H1 (cell line): ENCODE measurements at regions not wholly inside any gene's neighbourhood (a gene's known extent, or its start where the extent isn't known, plus 50 kb on each side); places are given as distances from the start of the nearest gene placed in this dataset.
A peak's percentile ranks its signal among the peaks of the same experiment; 100 is the strongest.

Source experiments
- CTCF ChIA-PET: fragments of 300-600 bp; sonication (Branson Sonifier 250); formaldehyde crosslinking; loops from one replicate; lab custom pipeline; 2021; ENCODE audit not compliant: partially characterized antibody; lab: Charles Lee
- POLR2A ChIA-PET: fragments of 300-600 bp; sonication (Branson Sonifier 250); formaldehyde crosslinking; loops from one replicate; lab custom pipeline; 2021; ENCODE audit warnings: inconsistent platforms; ENCODE audit not compliant: partially characterized antibody; lab: Charles Lee
- DNase-seq, 2 experiments: peaks; one replicate each; pipeline versions ENCODE4 v3.0.0 to v3.0.0-alpha.2; 2010 to 2022; ENCODE audit warnings: low spot score in 2 of 2, low read depth in 1 of 2, mixed read lengths in 1 of 2
- FAIRE-seq: peaks from 2 replicates; lab custom pipeline; 2011; peaks lifted over from hg19 to GRCh38; lab: Jason Lieb, UNC
- H2AFZ ChIP-seq: 2 replicates; pipeline ENCODE4 v1.8.1; 2012; ENCODE audit warnings: low read length, inconsistent platforms
- H2AK5ac ChIP-seq: 2 replicates; pipeline ENCODE4 v1.6.1; 2013; ENCODE audit warnings: low read depth, low read length
- H2BK120ac ChIP-seq: replicated peaks from 2 replicates; pipeline ENCODE3; 2013; ENCODE audit warnings: low read depth, low read length, inconsistent platforms
- H2BK12ac ChIP-seq: 2 replicates; pipeline ENCODE4 v1.6.1; 2013; ENCODE audit warnings: low read depth, low read length
- H2BK15ac ChIP-seq: 2 replicates; pipeline ENCODE4 v1.6.1; 2013; ENCODE audit warnings: low read length
- H2BK20ac ChIP-seq: 2 replicates; pipeline ENCODE4 v1.6.1; 2013; ENCODE audit warnings: low read length
- H2BK5ac ChIP-seq: 2 replicates; pipeline ENCODE4 v1.6.1; 2013; ENCODE audit warnings: low read depth, low read length
- H3K14ac ChIP-seq: 2 replicates; pipeline ENCODE4 v1.6.1; 2013; ENCODE audit warnings: inconsistent platforms; ENCODE audit not compliant: insufficient read length
- H3K18ac ChIP-seq: 2 replicates; pipeline ENCODE4 v1.6.1; 2013; ENCODE audit warnings: low read length; ENCODE audit errors: extremely low read depth
- H3K23ac ChIP-seq: 2 replicates; pipeline ENCODE4 v1.6.1; 2013; ENCODE audit warnings: inconsistent platforms; ENCODE audit not compliant: insufficient read length
- H3K23me2 ChIP-seq: 2 replicates; pipeline ENCODE4 v1.6.1; 2013; ENCODE audit warnings: low read depth, low read length
- H3K27ac ChIP-seq: 2 replicates; pipeline ENCODE4 v1.6.1; 2011; ENCODE audit warnings: low read depth, low read length, inconsistent platforms
- H3K27me3 ChIP-seq, 4 experiments: replicated peaks in 1 of 4; 1 replicate in 1 of 4; 2 replicates in 3 of 4; pipeline versions ENCODE4 v1.6.1 to v1.8.1; 2011 to 2013; ENCODE audit warnings: low read length in 3 of 4, mild to moderate bottlenecking in 3 of 4, inconsistent platforms in 2 of 4, mixed read lengths in 2 of 4, moderate library complexity in 1 of 4; ENCODE audit not compliant: control insufficient read depth in 3 of 4, insufficient read depth in 3 of 4; ENCODE audit errors: extremely low read depth in 1 of 4
- H3K36me3 ChIP-seq, 4 experiments: 2 replicates each; pipeline versions ENCODE4 v1.6.1 to v1.8.1; 2011 to 2013; ENCODE audit warnings: mild to moderate bottlenecking in 4 of 4, low read length in 3 of 4, moderate library complexity in 2 of 4, control low read depth in 1 of 4, inconsistent platforms in 1 of 4; ENCODE audit not compliant: insufficient read depth in 4 of 4, control insufficient read depth in 2 of 4
- H3K4ac ChIP-seq: replicated peaks from 2 replicates; pipeline ENCODE3; 2013; ENCODE audit warnings: low read length, low read depth, mixed read lengths, inconsistent platforms; ENCODE audit not compliant: insufficient read length
- H3K4me1 ChIP-seq, 4 experiments: replicated peaks in 1 of 4; 1 replicate in 1 of 4; 2 replicates in 3 of 4; pipeline versions ENCODE4 v1.6.1 to v1.8.1; 2011 to 2013; ENCODE audit warnings: low read length in 3 of 4, inconsistent platforms in 2 of 4, mixed read lengths in 1 of 4; ENCODE audit not compliant: insufficient read depth in 4 of 4, control insufficient read depth in 3 of 4
- H3K4me2 ChIP-seq, 2 experiments: 2 replicates each; pipeline versions ENCODE4 v1.6.1 to v1.8.1; 2011 to 2013; ENCODE audit warnings: low read depth in 2 of 2, low read length in 2 of 2, control low read depth in 1 of 2, inconsistent platforms in 1 of 2, mild to moderate bottlenecking in 1 of 2; ENCODE audit not compliant: insufficient read depth in 1 of 2
- H3K4me3 ChIP-seq, 4 experiments: fragments of 200-600, 300-600 bp in 1 of 4; sonication (generic), shearing (Covaris generic), sonication (Bioruptor Twin) in 1 of 4; 2 replicates each; pipeline versions ENCODE4 v1.5.1 to v1.8.1; 2011 to 2016; ENCODE audit warnings: low read length in 4 of 4, low read depth in 3 of 4, control low read depth in 2 of 4, inconsistent platforms in 2 of 4, mild to moderate bottlenecking in 2 of 4, mixed read lengths in 1 of 4, moderate library complexity in 1 of 4; ENCODE audit not compliant: insufficient read depth in 2 of 4; ENCODE audit errors: extremely low read depth in 1 of 4
- H3K56ac ChIP-seq: replicated peaks from 2 replicates; pipeline ENCODE3; 2013; ENCODE audit warnings: low read depth, mild to moderate bottlenecking, mixed read lengths, low read length, inconsistent platforms; ENCODE audit not compliant: insufficient read length
- H3K79me1 ChIP-seq: 2 replicates; pipeline ENCODE4 v1.6.1; 2013; ENCODE audit warnings: low read depth, low read length, control low read depth
- H3K79me2 ChIP-seq, 2 experiments: 2 replicates each; pipeline versions ENCODE4 v1.6.1 to v1.8.1; 2012 to 2013; ENCODE audit warnings: low read length in 2 of 2, mild to moderate bottlenecking in 2 of 2, inconsistent platforms in 1 of 2; ENCODE audit not compliant: insufficient read depth in 2 of 2, control insufficient read depth in 1 of 2
- H3K9ac ChIP-seq, 4 experiments: replicated peaks in 1 of 4; 1 replicate in 1 of 4; 2 replicates in 3 of 4; pipeline versions ENCODE4 v1.6.1 to v1.8.1; 2011 to 2013; ENCODE audit warnings: low read depth in 3 of 4, low read length in 3 of 4, control low read depth in 2 of 4, mild to moderate bottlenecking in 2 of 4, moderate library complexity in 2 of 4, inconsistent platforms in 1 of 4; ENCODE audit errors: extremely low read depth in 1 of 4
- H3K9me3 ChIP-seq, 2 experiments: 2 replicates each; pipeline versions ENCODE4 v1.6.1 to v1.8.1; 2012 to 2013; ENCODE audit warnings: mild to moderate bottlenecking in 2 of 2, moderate library complexity in 2 of 2, control low read depth in 1 of 2, inconsistent platforms in 1 of 2, low read depth in 1 of 2, low read length in 1 of 2, mixed read lengths in 1 of 2; ENCODE audit not compliant: insufficient read depth in 2 of 2
- H4K20me1 ChIP-seq, 2 experiments: replicated peaks in 1 of 2; 2 replicates each; pipeline versions ENCODE3 to v1.8.1; 2011 to 2013; ENCODE audit warnings: inconsistent platforms in 2 of 2, low read length in 2 of 2, mild to moderate bottlenecking in 1 of 2; ENCODE audit not compliant: insufficient read depth in 2 of 2, control insufficient read depth in 1 of 2
- H4K5ac ChIP-seq: 2 replicates; pipeline ENCODE4 v1.6.1; 2013; ENCODE audit warnings: low read length, low read depth, mixed read lengths, inconsistent platforms; ENCODE audit not compliant: insufficient read length
- H4K8ac ChIP-seq: 2 replicates; pipeline ENCODE4 v1.8.0; 2013; ENCODE audit warnings: mild to moderate bottlenecking, moderate library complexity, low read length, inconsistent platforms; ENCODE audit not compliant: insufficient read depth; ENCODE audit errors: extremely low read depth
- H4K91ac ChIP-seq: replicated peaks from 2 replicates; pipeline ENCODE3; 2013; ENCODE audit warnings: low read length, mixed read lengths, inconsistent platforms; ENCODE audit not compliant: insufficient read length
- BRCA1 ChIP-seq: IDR thresholded peaks from 2 replicates; pipeline ENCODE4 v1.6.1; 2012; ENCODE audit warnings: low read depth, low read length, improper control_type of control experiment
- MAFK ChIP-seq: IDR thresholded peaks from 2 replicates; pipeline ENCODE4 v1.6.1; 2012; ENCODE audit warnings: low read depth, mild to moderate bottlenecking, improper control_type of control experiment, low read length
- WGBS, 2 experiments: shearing (Covaris generic) in 1 of 2; methylation state at CpG; one replicate each; pipeline versions ENCODE4 v1.1.6 to v1.1.7; 2013 to 2015; ENCODE audit warnings: low lambda C conversion rate in 2 of 2, mixed read lengths in 2 of 2, inconsistent platforms in 1 of 2, low coverage in 1 of 2, missing lambda C conversion rate in 1 of 2; ENCODE audit not compliant: insufficient replicate concordance in 2 of 2, insufficient coverage in 1 of 2, insufficient read length in 1 of 2; ENCODE audit errors: extremely low coverage in 1 of 2, missing lambda C conversion rate in 1 of 2; 5-methylcytosine and 5-hydroxymethylcytosine counted together

DNA sequence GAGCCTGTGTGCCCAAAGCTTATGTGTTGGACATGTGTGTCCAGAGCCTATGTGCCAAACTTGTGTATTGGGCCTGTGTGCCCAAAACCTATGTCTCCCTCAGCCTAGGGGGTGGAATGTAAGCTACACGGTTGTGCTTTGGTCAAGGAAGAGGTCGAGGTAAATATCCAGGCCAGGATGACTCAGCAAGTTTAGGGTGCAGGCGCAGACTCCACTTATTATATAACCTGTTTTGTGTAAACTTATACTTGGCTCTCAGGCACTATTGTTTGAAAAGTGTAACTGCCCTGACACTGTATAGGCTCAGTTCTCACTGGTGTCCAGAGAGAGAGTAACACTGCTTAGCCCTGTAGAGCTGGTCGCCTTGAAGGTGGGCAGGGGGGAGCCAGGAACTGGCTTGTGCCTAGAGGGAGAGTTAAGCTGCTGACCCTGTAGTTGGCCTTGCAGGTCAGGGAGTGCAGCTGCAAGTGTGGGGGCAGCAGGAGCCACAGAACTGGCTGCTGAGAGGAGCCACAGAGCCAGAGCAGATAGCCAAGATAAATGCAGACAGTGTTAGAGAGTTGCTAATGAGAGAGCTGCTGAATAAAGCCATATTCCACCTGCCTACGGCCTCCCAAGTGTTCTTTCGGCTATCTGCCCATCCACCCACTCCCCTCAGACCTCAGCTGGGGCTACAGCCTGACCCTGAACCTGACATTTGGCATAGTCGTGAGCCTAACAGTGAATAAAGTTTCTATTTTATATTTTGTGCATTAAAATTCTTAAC, 517.2 kb upstream of the SLITRK1 start:
- no peak overlapping the region for H3K4me2 ChIP-seq
- TF ChIP-seq BRCA1: no peak
- 0 out of 2 replicates have a peak, but pooled peaks have one; percentile 13 for TF ChIP-seq MAFK
- TF ChIP-seq, all 59 proteins: peak for 1
- no peaks in the 10 kb centered on the region for H3K79me2 ChIP-seq
- CTCF ChIA-PET: no interaction called here
- no peaks in the 10 kb centered on the region for H3K79me1 ChIP-seq
- H4K91ac ChIP-seq: no peak overlapping the region
- no peak overlapping the region for H4K5ac ChIP-seq
- H3K56ac ChIP-seq: no peak overlapping the region
- DNase-seq: no peak
- WGBS, 2 experiments: 93% methylated on average over 7 of the region's 7 CpGs; no CpG with 5 or more reads in 1 of the 2 experiments
- no peak overlapping the region for H2BK5ac ChIP-seq
- H3K27me3 ChIP-seq: no peaks in the 10 kb centered on the region
- no peaks in the 10 kb centered on the region for H4K20me1 ChIP-seq
- H3K14ac ChIP-seq: no peak overlapping the region
- H3K27ac ChIP-seq: no peak overlapping the region
- no peak overlapping the region for H3K23ac ChIP-seq
- H4K8ac ChIP-seq: no peak overlapping the region
- POLR2A ChIA-PET: no interaction called here
- H2AFZ ChIP-seq: no peak overlapping the region
- no peak overlapping the region for H3K4ac ChIP-seq
- H3K9ac ChIP-seq: no peak overlapping the region
- H2BK120ac ChIP-seq: no peak overlapping the region
- no peak overlapping the region for H3K18ac ChIP-seq
- H2AK5ac ChIP-seq: 0 out of 2 replicates have a peak overlapping the region, but pooled peaks have one; percentile 24
- H3K4me3 ChIP-seq: no peak overlapping the region
- peaks cover 0 to 9% (median 0%) of the 10 kb centered on the region in 4 experiments; a peak in 1 of 8 replicates for H3K36me3 ChIP-seq
- peaks cover 17 to 19% of the 10 kb centered on the region in 2 experiments for H3K9me3 ChIP-seq
- FAIRE-seq: no peak
- H2BK15ac ChIP-seq: no peak overlapping the region
- no peaks in the 10 kb centered on the region for H3K4me1 ChIP-seq
- H2BK12ac ChIP-seq: no peak overlapping the region
- no peaks in the 10 kb centered on the region for H3K23me2 ChIP-seq
- H2BK20ac ChIP-seq: 0 out of 2 replicates have a peak overlapping the region, but pooled peaks have one; percentile 32
